Liver (tissue), 3 donors: ENCODE measurements at regions not wholly inside any gene's neighbourhood (a gene's known extent, or its start where the extent isn't known, plus 50 kb on each side); places are given as distances from the start of the nearest gene placed in this dataset.

Experiments used
- ATF3 ChIP-seq: IDR thresholded peaks from 2 replicates; pipeline ENCODE4 v1.6.1; 2016; ENCODE audit warnings: antibody characterized with exemption
- CTCF ChIP-seq: fragments of 150-350 bp; IDR thresholded peaks from 2 replicates; pipeline ENCODE4 v1.5.1; 2017; ENCODE audit warnings: improper control_type of control experiment, low read depth, low read length; ENCODE audit not compliant: missing input control
- MAX ChIP-seq: IDR thresholded peaks from 2 replicates; pipeline ENCODE4 v1.6.1; 2016; ENCODE audit warnings: antibody characterized with exemption
- RAD21 ChIP-seq, 2 donors: IDR thresholded peaks; 2 replicates each; pipeline ENCODE4 v1.6.1; 2016; ENCODE audit warnings: antibody characterized with exemption in 2 of 2, mild to moderate bottlenecking in 2 of 2
- ZBTB33 ChIP-seq: IDR thresholded peaks from 2 replicates; pipeline ENCODE4 v1.6.1; 2016; ENCODE audit warnings: antibody characterized with exemption
- donor health status: healthy.
- donor health status: healthy.

GRCh38 chr4:56273391-56273790 is 113.9 kb downstream of the AASDH start:
- TF ChIP-seq CTCF (no peak), RAD21 (IDR thresholded peaks at IDR 0.05) (no peak), ATF3 (no peak), MAX (no peak), ZBTB33 (no peak)
